Activated naive CD4-positive, alpha-beta T cell treated with anti-CD3 and anti-CD28 coated beads, Interleukin-2, amount 50 U/mL, for 72 hours (primary cell): ENCODE measurements at regions not wholly inside any gene's neighbourhood (a gene's known extent, or its start where the extent isn't known, plus 50 kb on each side); places are given as distances from the start of the nearest gene placed in this dataset.
"Not testable (repeated sequence)": the region's sequence is repeated elsewhere in the genome, so short reads cannot be mapped to it uniquely, and the experiment has no call there.

Experiments used
- ATAC-seq, 2 donors: fragments of 150-1000 bp; cut with Tn5 transposase; 2 replicates each; pipeline ENCODE4 v1.10.0; 2021; ENCODE audit warnings: mild to moderate bottlenecking in 2 of 2, moderate library complexity in 2 of 2
- DNase-seq, 2 donors: peaks; one replicate each; pipeline ENCODE4 v3.0.0; 2021 to 2022; ENCODE audit warnings: low spot score in 2 of 2
- H3K27ac Mint-ChIP-seq, 2 donors: one replicate each; pipeline ENCODE4 v1.8.0; 2022; ENCODE audit warnings: mild to moderate bottlenecking in 2 of 2, mixed read lengths in 2 of 2
- H3K36me3 Mint-ChIP-seq, 2 donors: one replicate each; pipeline ENCODE4 v1.8.0; 2022; ENCODE audit warnings: mixed read lengths in 2 of 2
- H3K9me3 Mint-ChIP-seq, 2 donors: one replicate each; pipeline ENCODE4 v1.8.0; 2022; ENCODE audit warnings: mixed read lengths in 2 of 2

GRCh38 chr3:88000853-88001252 is 58.0 kb downstream of the CGGBP1 start:
- ATAC-seq (no peak), DNase-seq (no peak)
- Mint-ChIP-seq H3K36me3 (no peaks in the 10 kb centered on the region), H3K27ac (no peak overlapping the region), H3K9me3 (no peaks in the 10 kb centered on the region)

- Mint-ChIP-seq H3K36me3 (no peaks in the 10 kb centered on the region), H3K9me3 (no peaks in the 10 kb centered on the region), H3K27ac (no peak overlapping the region)
- DNase-seq (no peak), ATAC-seq (no peak)
These were observed 60.8 kb downstream of the CGGBP1 start for GRCh38 chr3:87997966-87998365.

GRCh38 chr3:87997298-87997697 is 61.5 kb downstream of the CGGBP1 start:
- peak; percentile 49 to 74 for DNase-seq
- peak; percentile 98 to 100 for ATAC-seq

GRCh38 chr3:87996882-87997281 is 61.9 kb downstream of the CGGBP1 start:
- no peaks in the 10 kb centered on the region for H3K36me3 Mint-ChIP-seq
- ATAC-seq (no peak), DNase-seq (no peak)
- H3K27ac Mint-ChIP-seq, result peak overlapping the region in 1 of 2 donors; percentile 65
- no peaks in the 10 kb centered on the region for H3K9me3 Mint-ChIP-seq

More at GRCh38 chr3:87997298-87997697, 61.5 kb downstream of the CGGBP1 start:
- Mint-ChIP-seq H3K27ac (peak overlapping the region in 1 of 2 donors; percentile 65), H3K36me3 (no peaks in the 10 kb centered on the region), H3K9me3 (no peaks in the 10 kb centered on the region)

- Mint-ChIP-seq H3K36me3 (no peaks in the 10 kb centered on the region), H3K27ac (no peak overlapping the region), H3K9me3 (no peaks in the 10 kb centered on the region)
- DNase-seq, result no peak
- ATAC-seq, result no peak
These were observed 65.2 kb downstream of the CGGBP1 start for GRCh38 chr3:87993566-87993965.

GRCh38 chr3:87987952-87988351 is 70.9 kb downstream of the CGGBP1 start:
- Mint-ChIP-seq H3K9me3 (no peaks in the 10 kb centered on the region), H3K36me3 (no peaks in the 10 kb centered on the region), H3K27ac (no peak overlapping the region)
- ATAC-seq (no peak), DNase-seq (no peak)

- Mint-ChIP-seq H3K36me3 (no peaks in the 10 kb centered on the region), H3K9me3 (peaks cover 0 to 4% of the 10 kb centered on the region in 2 donors), H3K27ac (no peak overlapping the region)
- DNase-seq (no peak), ATAC-seq (no peak)
These were observed 76.4 kb downstream of the CGGBP1 start for GRCh38 chr3:87982421-87982820.

- peaks cover 0 to 4% of the 10 kb centered on the region in 2 donors for H3K9me3 Mint-ChIP-seq
These were observed 79.3 kb downstream of the CGGBP1 start for GRCh38 chr3:87979527-87979926.

GRCh38 chr3:87977765-87978164 is 81.0 kb downstream of the CGGBP1 start:
- ATAC-seq (no peak), DNase-seq (no peak)
- Mint-ChIP-seq H3K9me3 (peaks cover 0 to 4% of the 10 kb centered on the region in 2 donors), H3K27ac (no peak overlapping the region), H3K36me3 (no peaks in the 10 kb centered on the region)

More at GRCh38 chr3:87979527-87979926, 79.3 kb downstream of the CGGBP1 start:
- DNase-seq (no peak), ATAC-seq (no peak)
- no peak overlapping the region for H3K27ac Mint-ChIP-seq
- no peaks in the 10 kb centered on the region for H3K36me3 Mint-ChIP-seq

GRCh38 chr3:87975716-87976115 is 83.1 kb downstream of the CGGBP1 start:
- H3K36me3 Mint-ChIP-seq, result no peaks in the 10 kb centered on the region
- H3K9me3 Mint-ChIP-seq, result peaks cover 0 to 4% of the 10 kb centered on the region in 2 donors
- no peak overlapping the region for H3K27ac Mint-ChIP-seq
- ATAC-seq, result no peak
- no peak for DNase-seq

GRCh38 chr3:87973906-87974305 is 84.9 kb downstream of the CGGBP1 start:
- Mint-ChIP-seq H3K9me3 (peaks cover 0 to 4% of the 10 kb centered on the region in 2 donors), H3K27ac (no peak overlapping the region), H3K36me3 (no peaks in the 10 kb centered on the region)
- DNase-seq (no peak), ATAC-seq (no peak)

GRCh38 chr3:87969620-87970019 is 89.2 kb downstream of the CGGBP1 start:
- H3K36me3 Mint-ChIP-seq, result no peaks in the 10 kb centered on the region
- no peaks in the 10 kb centered on the region for H3K9me3 Mint-ChIP-seq
- DNase-seq, result no peak
- no peak for ATAC-seq
- H3K27ac Mint-ChIP-seq, result no peak overlapping the region

- ATAC-seq (no peak), DNase-seq (no peak)
- no peaks in the 10 kb centered on the region for H3K36me3 Mint-ChIP-seq
- no peak overlapping the region for H3K27ac Mint-ChIP-seq
- H3K9me3 Mint-ChIP-seq, result no peaks in the 10 kb centered on the region
These were observed 90.1 kb downstream of the CGGBP1 start for GRCh38 chr3:87968668-87969067.

- Mint-ChIP-seq H3K27ac (no peak overlapping the region), H3K9me3 (no peaks in the 10 kb centered on the region), H3K36me3 (no peaks in the 10 kb centered on the region)
- no peak for ATAC-seq
- no peak for DNase-seq
These were observed 100.5 kb downstream of the CGGBP1 start for GRCh38 chr3:87958289-87958688.

GRCh38 chr3:87957575-87957974 is 101.2 kb downstream of the CGGBP1 start:
- DNase-seq (no peak), ATAC-seq (no peak)
- H3K27ac Mint-ChIP-seq, result no peak overlapping the region
- no peaks in the 10 kb centered on the region for H3K36me3 Mint-ChIP-seq
- H3K9me3 Mint-ChIP-seq, result no peaks in the 10 kb centered on the region

GRCh38 chr3:87949879-87950208 is 109.0 kb downstream of the CGGBP1 start:
- H3K36me3 Mint-ChIP-seq, result no peaks in the 10 kb centered on the region
- no peaks in the 10 kb centered on the region for H3K9me3 Mint-ChIP-seq
- no peak for DNase-seq
- no peak for ATAC-seq
- H3K27ac Mint-ChIP-seq, result no peak overlapping the region

- no peaks in the 10 kb centered on the region for H3K9me3 Mint-ChIP-seq
- ATAC-seq (no peak), DNase-seq (no peak)
- H3K27ac Mint-ChIP-seq, result no peak overlapping the region
- no peaks in the 10 kb centered on the region for H3K36me3 Mint-ChIP-seq
These were observed 109.5 kb downstream of the CGGBP1 start for GRCh38 chr3:87949189-87949878.

GRCh38 chr3:87946007-87946406 is 112.8 kb downstream of the CGGBP1 start:
- not testable (repeated sequence) for ATAC-seq, DNase-seq, H3K36me3 Mint-ChIP-seq, H3K9me3 Mint-ChIP-seq, H3K27ac Mint-ChIP-seq
